Osteoblast (primary cell): ENCODE measurements at regions not wholly inside any gene's neighbourhood (a gene's known extent, or its start where the extent isn't known, plus 50 kb on each side); places are given as distances from the start of the nearest gene placed in this dataset.

Experiments used
- DNase-seq: peaks from one replicate; pipeline ENCODE4 v3.0.0; 2011; ENCODE audit warnings: low spot score, mixed read lengths; ENCODE audit not compliant: insufficient read length; ENCODE audit errors: missing footprints
- H2AFZ ChIP-seq: 2 replicates; pipeline ENCODE4 v1.6.0; 2011; ENCODE audit warnings: mild to moderate bottlenecking, low read length
- H3K27ac ChIP-seq: 2 replicates; pipeline ENCODE4 v1.5.1; 2011; ENCODE audit warnings: mild to moderate bottlenecking, low read depth, low read length, moderate library complexity
- H3K27me3 ChIP-seq: 2 replicates; pipeline ENCODE4 v1.6.0; 2012; ENCODE audit warnings: mild to moderate bottlenecking, control low read depth, inconsistent platforms, low read length, moderate library complexity; ENCODE audit not compliant: insufficient read depth
- H3K36me3 ChIP-seq: 2 replicates; pipeline ENCODE4 v1.5.1; 2011; ENCODE audit warnings: mild to moderate bottlenecking, low read length, control low read depth, moderate library complexity; ENCODE audit not compliant: insufficient read depth
- H3K4me1 ChIP-seq: 2 replicates; pipeline ENCODE4 v1.5.1; 2011; ENCODE audit warnings: mild to moderate bottlenecking, low read length, control low read depth, moderate library complexity; ENCODE audit not compliant: insufficient read depth
- H3K4me2 ChIP-seq: 2 replicates; pipeline ENCODE4 v1.6.0; 2011; ENCODE audit warnings: mild to moderate bottlenecking, low read length; ENCODE audit not compliant: insufficient read depth
- H3K4me3 ChIP-seq: fragments of 200-600 bp; sonication (generic); 3 replicates; pipeline ENCODE4 v1.5.1; 2012; ENCODE audit warnings: mild to moderate bottlenecking, low read length, inconsistent platforms; ENCODE audit not compliant: insufficient read depth
- H3K79me2 ChIP-seq: 2 replicates; pipeline ENCODE4 v1.6.0; 2012; ENCODE audit warnings: mild to moderate bottlenecking, low read length, control low read depth, inconsistent platforms; ENCODE audit not compliant: insufficient read depth
- H3K9me3 ChIP-seq: 2 replicates; pipeline ENCODE4 v1.5.1; 2011; ENCODE audit warnings: low read depth, low read length, control low read depth
- H4K20me1 ChIP-seq: 2 replicates; pipeline ENCODE4 v1.6.0; 2012; ENCODE audit warnings: mild to moderate bottlenecking, low read length, control low read depth; ENCODE audit not compliant: insufficient read depth
- CTCF ChIP-seq: IDR thresholded peaks from 2 replicates; pipeline ENCODE4 v1.5.1; 2011; ENCODE audit warnings: mild to moderate bottlenecking, low read depth, low read length, moderate library complexity; ENCODE audit errors: extremely low read depth

GRCh38 chr12:74963304-74963703 lies 246.3 kb downstream of the KCNC2 start:
- no peaks in the 10 kb centered on the region for H3K79me2 ChIP-seq
- no peak overlapping the region for H3K27ac ChIP-seq
- no peak overlapping the region for H3K4me2 ChIP-seq
- no peak overlapping the region for H2AFZ ChIP-seq
- DNase-seq = no peak
- H3K36me3 ChIP-seq = no peaks in the 10 kb centered on the region
- no peaks in the 10 kb centered on the region for H3K4me1 ChIP-seq
- H3K27me3 ChIP-seq = no peaks in the 10 kb centered on the region
- no peaks in the 10 kb centered on the region for H3K9me3 ChIP-seq
- TF ChIP-seq CTCF = no peak
- no peak overlapping the region for H3K4me3 ChIP-seq
- no peaks in the 10 kb centered on the region for H4K20me1 ChIP-seq

GRCh38 chr12:74963867-74964331 lies 245.7 kb downstream of the KCNC2 start:
- Histone ChIP-seq H3K4me1 (no peaks in the 10 kb centered on the region), H3K4me3 (no peak overlapping the region), H3K27me3 (no peaks in the 10 kb centered on the region), H3K79me2 (no peaks in the 10 kb centered on the region), H3K36me3 (no peaks in the 10 kb centered on the region), H4K20me1 (no peaks in the 10 kb centered on the region), H3K27ac (no peak overlapping the region), H3K9me3 (no peaks in the 10 kb centered on the region), H3K4me2 (no peak overlapping the region), H2AFZ (no peak overlapping the region)
- no peak for DNase-seq
- TF ChIP-seq CTCF = no peak

- Histone ChIP-seq H3K4me1 (no peaks in the 10 kb centered on the region), H3K79me2 (no peaks in the 10 kb centered on the region), H3K27me3 (no peaks in the 10 kb centered on the region), H3K4me2 (no peak overlapping the region), H3K36me3 (no peaks in the 10 kb centered on the region), H4K20me1 (no peaks in the 10 kb centered on the region), H3K4me3 (no peak overlapping the region), H3K9me3 (no peaks in the 10 kb centered on the region), H2AFZ (no peak overlapping the region), H3K27ac (no peak overlapping the region)
- DNase-seq = no peak
- no peak for TF ChIP-seq CTCF
These were observed 245.2 kb downstream of the KCNC2 start for GRCh38 chr12:74964390-74964789.

- TF ChIP-seq CTCF = no peak
These were observed 238.4 kb downstream of the KCNC2 start for GRCh38 chr12:74971201-74971600.

More at GRCh38 chr12:74971201-74971600, 238.4 kb downstream of the KCNC2 start:
- no peak for DNase-seq
- Histone ChIP-seq H3K27ac (no peak overlapping the region), H3K27me3 (no peaks in the 10 kb centered on the region), H3K4me2 (no peak overlapping the region), H2AFZ (no peak overlapping the region), H4K20me1 (no peaks in the 10 kb centered on the region), H3K79me2 (no peaks in the 10 kb centered on the region), H3K4me1 (no peaks in the 10 kb centered on the region), H3K36me3 (no peaks in the 10 kb centered on the region), H3K9me3 (no peaks in the 10 kb centered on the region), H3K4me3 (no peak overlapping the region)
